Neural cell (in vitro differentiated cells): ENCODE measurements at regions not wholly inside any gene's neighbourhood (a gene's known extent, or its start where the extent isn't known, plus 50 kb on each side); places are given as distances from the start of the nearest gene placed in this dataset.
"Not testable (repeated sequence)": the region's sequence is repeated elsewhere in the genome, so short reads cannot be mapped to it uniquely, and the experiment has no call there.

Source experiments
- H2AFZ ChIP-seq: fragments of 200-600, 300-800 bp; sonication (generic), shearing (Covaris generic); 2 replicates; pipeline ENCODE4 v1.6.0; 2014; ENCODE audit warnings: low read depth, mild to moderate bottlenecking, antibody characterized with exemption, low read length, moderate library complexity
- H3F3A ChIP-seq: fragments of 200-600 bp; shearing (Covaris generic); 2 replicates; pipeline ENCODE4 v1.6.1; 2016; ENCODE audit warnings: mild to moderate bottlenecking, moderate library complexity, mixed read lengths, antibody characterized with exemption, low read length; ENCODE audit not compliant: insufficient read depth, poor library complexity, severe bottlenecking
- H3K27ac ChIP-seq: fragments of 200-600, 300-800 bp; sonication (generic), shearing (Covaris generic); 2 replicates; pipeline ENCODE4 v1.5.1; 2014; ENCODE audit warnings: mild to moderate bottlenecking, low read length, moderate library complexity
- H3K27me3 ChIP-seq: fragments of 300-800, 200-600 bp; sonication (generic), shearing (Covaris generic); 2 replicates; pipeline ENCODE4 v1.6.0; 2014; ENCODE audit warnings: mild to moderate bottlenecking, low read depth, low read length, moderate library complexity; ENCODE audit not compliant: insufficient read depth
- H3K36me3 ChIP-seq: fragments of 300-800, 200-600 bp; sonication (generic), shearing (Covaris generic); 2 replicates; pipeline ENCODE4 v1.5.1; 2014; ENCODE audit warnings: mild to moderate bottlenecking, antibody characterized with exemption, low read length, moderate library complexity; ENCODE audit not compliant: insufficient read depth
- H3K4me2 ChIP-seq: fragments of 300-800, 200-600 bp; sonication (generic), shearing (Covaris generic); 2 replicates; pipeline ENCODE4 v1.6.0; 2014; ENCODE audit warnings: mild to moderate bottlenecking, low read length
- H3K4me3 ChIP-seq: fragments of 300-800, 200-600 bp; sonication (generic), shearing (Covaris generic); 2 replicates; pipeline ENCODE4 v1.5.1; 2014; ENCODE audit warnings: mild to moderate bottlenecking, low read length, moderate library complexity
- H3K79me2 ChIP-seq: fragments of 200-600 bp; shearing (Covaris generic); replicated peaks from 2 replicates; pipeline ENCODE4 v1.6.0; 2014; ENCODE audit warnings: mild to moderate bottlenecking, low read length, moderate library complexity; ENCODE audit not compliant: insufficient read depth
- H3K9ac ChIP-seq: fragments of 300-800, 200-600 bp; sonication (generic), shearing (Covaris generic); 2 replicates; pipeline ENCODE4 v1.6.1; 2016; ENCODE audit warnings: mild to moderate bottlenecking, low read length, mixed read lengths
- H3K9me2 ChIP-seq: fragments of 200-600 bp; shearing (Covaris generic); 2 replicates; pipeline ENCODE4 v1.6.1; 2016; ENCODE audit warnings: mild to moderate bottlenecking, low read length, mixed read lengths; ENCODE audit not compliant: insufficient read depth
- H3K9me3 ChIP-seq: fragments of 200-600, 300-800 bp; sonication (generic), shearing (Covaris generic); 2 replicates; pipeline ENCODE4 v1.6.1; 2016; ENCODE audit warnings: mild to moderate bottlenecking, mixed run types, low read length, moderate library complexity, mixed read lengths
- H4K20me1 ChIP-seq: fragments of 200-600 bp; shearing (Covaris generic); 2 replicates; pipeline ENCODE4 v1.6.1; 2016; ENCODE audit warnings: mild to moderate bottlenecking, mixed run types; ENCODE audit not compliant: insufficient read depth
- CTCF ChIP-seq: fragments of 450-650 bp; IDR thresholded peaks from 2 replicates; pipeline ENCODE4 v1.5.1; 2014; ENCODE audit warnings: antibody characterized with exemption, mild to moderate bottlenecking, moderate library complexity; ENCODE audit not compliant: poor library complexity, severe bottlenecking
- EP300 ChIP-seq: fragments of 450-650 bp; conservative IDR thresholded peaks from 2 replicates; pipeline ENCODE4 v1.6.1; 2014; ENCODE audit warnings: antibody characterized with exemption, mild to moderate bottlenecking, moderate library complexity; ENCODE audit not compliant: poor library complexity, severe bottlenecking
- EZH2 ChIP-seq: fragments of 200-600, 300-800 bp; shearing (Covaris generic), sonication (generic); IDR thresholded peaks from 2 replicates; pipeline ENCODE4 v1.6.1; 2014; ENCODE audit warnings: antibody characterized with exemption, low read length, borderline replicate concordance, mild to moderate bottlenecking; ENCODE audit not compliant: insufficient read depth, poor library complexity, severe bottlenecking
- MXI1 ChIP-seq: fragments of 450-650 bp; conservative IDR thresholded peaks from 2 replicates; pipeline ENCODE4 v1.6.1; 2014; ENCODE audit warnings: antibody characterized with exemption, mild to moderate bottlenecking; ENCODE audit not compliant: poor library complexity, severe bottlenecking
- POLR2AphosphoS5 ChIP-seq: IDR thresholded peaks from 2 replicates; pipeline ENCODE4 v1.6.1; 2012
- SMC3 ChIP-seq: fragments of 450-650 bp; conservative IDR thresholded peaks from 2 replicates; pipeline ENCODE4 v1.6.1; 2014; ENCODE audit warnings: antibody characterized with exemption, mild to moderate bottlenecking, moderate library complexity; ENCODE audit not compliant: poor library complexity
- TAF1 ChIP-seq: IDR thresholded peaks from 2 replicates; pipeline ENCODE4 v1.6.1; 2012; ENCODE audit warnings: low read depth
- TF ChIP-seq, protein P1 (sequence below): IDR thresholded peaks from 2 replicates; pipeline ENCODE4 v1.6.1; 2012; ENCODE audit warnings: borderline replicate concordance

DNA sequence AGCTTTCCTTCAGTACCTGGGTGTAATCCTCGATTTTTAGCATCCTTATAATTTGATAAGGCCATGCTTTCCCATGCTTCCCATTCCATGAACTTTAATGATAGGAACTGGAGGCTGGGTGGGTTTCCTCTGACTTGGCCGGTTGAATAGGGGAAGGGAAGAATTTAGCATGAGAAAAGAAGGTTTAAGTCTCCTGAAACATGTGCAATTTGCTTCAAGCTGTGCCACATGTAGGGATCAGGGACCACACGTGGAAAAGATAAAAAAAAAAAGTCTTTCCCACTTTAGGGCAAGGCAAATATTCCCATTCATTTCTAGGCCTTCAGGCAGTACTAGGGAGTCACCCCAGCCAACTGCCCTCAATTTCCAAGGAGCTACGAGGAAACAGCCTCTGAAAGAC lies 900.3 kb downstream of the DSC3 start:
- Histone ChIP-seq H2AFZ (no peak overlapping the region), H3K4me3 (no peak overlapping the region), H3K9ac (no peak overlapping the region), H3K9me3 (no peaks in the 10 kb centered on the region), H3K4me2 (no peak overlapping the region), H3F3A (no peaks in the 10 kb centered on the region), H3K9me2 (no peaks in the 10 kb centered on the region), H3K36me3 (no peaks in the 10 kb centered on the region), H3K79me2 (no peaks in the 10 kb centered on the region), H3K27me3 (no peaks in the 10 kb centered on the region), H4K20me1 (no peaks in the 10 kb centered on the region), H3K27ac (no peak overlapping the region)
- no peak for TF ChIP-seq TAF1

DNA sequence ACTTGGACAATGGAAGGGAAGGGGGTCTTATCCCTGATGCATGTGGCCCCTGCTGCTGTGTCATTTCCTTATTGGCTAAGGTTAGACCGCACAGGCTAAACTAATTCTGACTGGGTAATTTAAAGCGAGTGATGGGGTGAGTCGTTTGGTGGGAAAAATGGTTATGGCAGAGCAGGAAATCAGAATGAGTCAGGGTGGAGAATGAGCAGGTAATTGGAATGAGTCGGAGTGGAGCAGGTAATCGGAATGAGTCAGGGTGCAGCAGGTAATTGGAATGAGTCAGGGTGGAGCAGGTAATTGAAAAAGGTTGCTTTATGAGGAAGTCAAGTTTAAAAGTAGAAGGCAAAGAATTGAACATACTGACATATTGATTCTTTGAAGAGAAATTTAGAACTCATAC lies 901.0 kb downstream of the DSC3 start:
- H3K9me3 ChIP-seq, H3K9ac ChIP-seq, H3K27me3 ChIP-seq, H3K4me3 ChIP-seq, H3K79me2 ChIP-seq, H3K27ac ChIP-seq, H3F3A ChIP-seq, H3K9me2 ChIP-seq, H2AFZ ChIP-seq, H3K4me2 ChIP-seq, H3K36me3 ChIP-seq, H4K20me1 ChIP-seq: not testable (repeated sequence)

GRCh38 chr18:30139631-30140287 lies 902.8 kb downstream of the DSC3 start:
- Histone ChIP-seq H3K9ac (no peak overlapping the region), H3K79me2 (no peaks in the 10 kb centered on the region), H4K20me1 (no peaks in the 10 kb centered on the region), H3K9me2 (no peaks in the 10 kb centered on the region), H3K9me3 (no peaks in the 10 kb centered on the region), H3K27me3 (no peaks in the 10 kb centered on the region), H3K36me3 (no peaks in the 10 kb centered on the region), H3K4me2 (no peak overlapping the region), H3K27ac (no peak overlapping the region), H3F3A (no peaks in the 10 kb centered on the region), H3K4me3 (no peak overlapping the region), H2AFZ (no peak overlapping the region)
- TF ChIP-seq EZH2 (no peak), POLR2AphosphoS5 (no peak), SMC3 (no peak), CTCF (no peak), MXI1 (no peak), EP300 (no peak), TAF1 (no peak)
- TF ChIP-seq, protein P1, sequence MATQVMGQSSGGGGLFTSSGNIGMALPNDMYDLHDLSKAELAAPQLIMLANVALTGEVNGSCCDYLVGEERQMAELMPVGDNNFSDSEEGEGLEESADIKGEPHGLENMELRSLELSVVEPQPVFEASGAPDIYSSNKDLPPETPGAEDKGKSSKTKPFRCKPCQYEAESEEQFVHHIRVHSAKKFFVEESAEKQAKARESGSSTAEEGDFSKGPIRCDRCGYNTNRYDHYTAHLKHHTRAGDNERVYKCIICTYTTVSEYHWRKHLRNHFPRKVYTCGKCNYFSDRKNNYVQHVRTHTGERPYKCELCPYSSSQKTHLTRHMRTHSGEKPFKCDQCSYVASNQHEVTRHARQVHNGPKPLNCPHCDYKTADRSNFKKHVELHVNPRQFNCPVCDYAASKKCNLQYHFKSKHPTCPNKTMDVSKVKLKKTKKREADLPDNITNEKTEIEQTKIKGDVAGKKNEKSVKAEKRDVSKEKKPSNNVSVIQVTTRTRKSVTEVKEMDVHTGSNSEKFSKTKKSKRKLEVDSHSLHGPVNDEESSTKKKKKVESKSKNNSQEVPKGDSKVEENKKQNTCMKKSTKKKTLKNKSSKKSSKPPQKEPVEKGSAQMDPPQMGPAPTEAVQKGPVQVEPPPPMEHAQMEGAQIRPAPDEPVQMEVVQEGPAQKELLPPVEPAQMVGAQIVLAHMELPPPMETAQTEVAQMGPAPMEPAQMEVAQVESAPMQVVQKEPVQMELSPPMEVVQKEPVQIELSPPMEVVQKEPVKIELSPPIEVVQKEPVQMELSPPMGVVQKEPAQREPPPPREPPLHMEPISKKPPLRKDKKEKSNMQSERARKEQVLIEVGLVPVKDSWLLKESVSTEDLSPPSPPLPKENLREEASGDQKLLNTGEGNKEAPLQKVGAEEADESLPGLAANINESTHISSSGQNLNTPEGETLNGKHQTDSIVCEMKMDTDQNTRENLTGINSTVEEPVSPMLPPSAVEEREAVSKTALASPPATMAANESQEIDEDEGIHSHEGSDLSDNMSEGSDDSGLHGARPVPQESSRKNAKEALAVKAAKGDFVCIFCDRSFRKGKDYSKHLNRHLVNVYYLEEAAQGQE, result no peak
